Stimulated activated CD8-positive, alpha-beta memory T cell treated with anti-CD3 and anti-CD28 coated beads, Interleukin-7, amount 100 ng/mL, for 48 hours (primary cell): ENCODE measurements at regions not wholly inside any gene's neighbourhood (a gene's known extent, or its start where the extent isn't known, plus 50 kb on each side); places are given as distances from the start of the nearest gene placed in this dataset.
"Not testable (repeated sequence)": the region's sequence is repeated elsewhere in the genome, so short reads cannot be mapped to it uniquely, and the experiment has no call there.

Experiments
- DNase-seq, 2 donors: peaks; one replicate each; pipeline ENCODE4 v3.0.0-alpha.2; 2020; ENCODE audit warnings: low read depth in 1 of 2; ENCODE audit errors: extremely low read depth in 1 of 2

- no peak for DNase-seq
Measured at GRCh38 chr7:12827219-12827821, 139.9 kb downstream of the ARL4A start.

- no peak for DNase-seq
Measured at GRCh38 chr7:12827920-12828319, 140.5 kb downstream of the ARL4A start.

- DNase-seq = no peak
Measured at GRCh38 chr7:12831024-12831423, 143.6 kb downstream of the ARL4A start.

- no peak for DNase-seq
Measured at GRCh38 chr7:12833829-12834228, 146.4 kb downstream of the ARL4A start.

- no peak for DNase-seq
Measured at GRCh38 chr7:12834782-12835181, 147.3 kb downstream of the ARL4A start.

- DNase-seq = no peak
Measured at GRCh38 chr7:12839508-12840153, 152.2 kb downstream of the ARL4A start.

- not testable (repeated sequence) for DNase-seq
Measured at GRCh38 chr7:12844732-12845131, 157.3 kb downstream of the ARL4A start.

GRCh38 chr7:12847001-12847400 lies 159.6 kb downstream of the ARL4A start:
- no peak for DNase-seq

GRCh38 chr7:12851142-12851541 lies 163.7 kb downstream of the ARL4A start:
- no peak for DNase-seq

GRCh38 chr7:12851841-12852240 lies 164.4 kb downstream of the ARL4A start:
- no peak for DNase-seq

GRCh38 chr7:12855036-12855435 lies 167.6 kb downstream of the ARL4A start:
- DNase-seq = no peak

GRCh38 chr7:12859761-12860160 lies 172.3 kb downstream of the ARL4A start:
- DNase-seq = no peak

- DNase-seq = no peak
Measured at GRCh38 chr7:12861070-12861469, 173.6 kb downstream of the ARL4A start.

GRCh38 chr7:12862146-12862545 lies 174.7 kb downstream of the ARL4A start:
- no peak for DNase-seq

GRCh38 chr7:12864470-12865046 lies 177.1 kb downstream of the ARL4A start:
- no peak for DNase-seq

GRCh38 chr7:12865593-12865992 lies 178.2 kb downstream of the ARL4A start:
- DNase-seq = no peak

GRCh38 chr7:12866207-12866606 lies 178.8 kb downstream of the ARL4A start:
- DNase-seq = no peak

- no peak for DNase-seq
Measured at GRCh38 chr7:12868027-12868426, 180.6 kb downstream of the ARL4A start.

GRCh38 chr7:12870219-12870618 lies 182.8 kb downstream of the ARL4A start:
- no peak for DNase-seq

GRCh38 chr7:12872487-12872886 lies 185.1 kb downstream of the ARL4A start:
- no peak for DNase-seq

- DNase-seq = no peak
Measured at GRCh38 chr7:12873571-12873970, 186.1 kb downstream of the ARL4A start.

GRCh38 chr7:12879139-12879538 lies 191.7 kb downstream of the ARL4A start:
- DNase-seq = no peak
